ENCODE measurements at regions not wholly inside any gene's neighbourhood (a gene's known extent, or its start where the extent isn't known, plus 50 kb on each side); places are given as distances from the start of the nearest gene placed in this dataset.

DNA sequence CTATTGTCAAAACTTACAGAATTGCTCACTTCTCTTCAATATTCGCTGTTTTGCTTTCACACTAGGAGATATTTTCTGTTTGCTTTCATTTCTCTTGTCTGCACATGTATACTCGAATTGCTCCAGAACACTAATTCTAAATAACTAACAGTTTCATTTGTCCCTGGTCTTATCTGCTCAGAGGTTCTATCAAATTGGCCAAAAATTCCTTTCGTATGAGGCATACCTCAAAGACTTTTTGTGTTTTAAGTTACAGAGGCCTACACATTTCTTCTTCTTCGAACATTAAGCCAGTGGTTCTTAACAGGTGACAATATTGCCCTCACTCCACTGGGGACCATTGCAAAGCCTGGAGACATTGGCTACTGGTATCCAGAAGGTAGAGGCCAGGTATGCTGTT, 1314.6 kb downstream of the EFNB2 start:
- H3K36me3 Mint-ChIP-seq: no peaks in the 10 kb centered on the region
- H3K27ac Mint-ChIP-seq: no peak overlapping the region
- no peaks in the 10 kb centered on the region for H3K4me1 Mint-ChIP-seq
- DNase-seq (no peak), ATAC-seq (ENCODE audit: low read depth in 2 of 2) (no peak)
- no peak overlapping the region for H3K4me3 Mint-ChIP-seq
- peaks cover 0 to 2% (median 0%) of the 10 kb centered on the region in 7 donors for H3K9me3 Mint-ChIP-seq
- no peaks in the 10 kb centered on the region for H3K27me3 Mint-ChIP-seq

DNA sequence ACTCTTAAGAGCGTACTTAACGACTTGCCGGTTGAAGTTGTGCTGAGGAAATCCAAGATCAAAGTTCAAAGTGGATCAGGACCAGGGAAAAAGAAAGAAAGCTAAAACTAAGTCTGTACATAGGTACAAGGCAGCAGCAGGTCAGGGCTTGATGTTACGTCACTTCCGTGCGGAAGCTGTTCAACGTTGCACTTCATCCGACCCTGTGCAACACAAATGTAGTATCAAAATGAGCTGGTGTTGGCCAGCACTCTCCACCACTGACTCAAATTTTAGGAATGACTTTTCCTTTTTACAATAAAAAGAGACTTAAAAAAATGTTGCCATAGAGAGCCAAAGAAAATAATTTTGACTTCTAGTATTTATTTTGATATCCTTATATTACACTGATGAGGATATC, 1315.4 kb downstream of the EFNB2 start:
- H3K4me1 Mint-ChIP-seq: no peaks in the 10 kb centered on the region
- peaks cover 0 to 2% (median 0%) of the 10 kb centered on the region in 7 donors for H3K9me3 Mint-ChIP-seq
- H3K27me3 Mint-ChIP-seq: no peaks in the 10 kb centered on the region
- ATAC-seq (ENCODE audit: low read depth in 2 of 2): no peak
- H3K36me3 Mint-ChIP-seq: no peaks in the 10 kb centered on the region
- H3K4me3 Mint-ChIP-seq: no peak overlapping the region
- DNase-seq: no peak
- no peak overlapping the region for H3K27ac Mint-ChIP-seq

DNA sequence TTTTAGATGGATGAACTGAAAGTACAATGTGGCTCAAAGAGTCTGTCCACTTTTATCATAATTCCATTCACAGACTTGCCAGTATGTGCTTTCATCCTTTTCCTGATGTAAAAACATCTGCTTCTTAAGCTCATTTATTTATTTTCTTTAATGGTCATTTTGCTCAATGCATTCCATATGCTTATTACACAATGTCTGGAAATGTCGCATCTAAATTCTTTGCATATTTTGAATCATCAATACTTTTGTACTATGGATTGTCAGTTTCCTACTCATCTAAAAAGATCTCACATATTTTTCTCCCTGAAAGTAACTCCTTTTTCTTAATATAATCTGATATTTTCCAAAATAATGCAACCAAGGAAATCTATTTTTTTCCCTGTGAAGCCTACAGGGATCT, 1315.8 kb downstream of the EFNB2 start:
- Mint-ChIP-seq H3K4me1 (no peaks in the 10 kb centered on the region), H3K9me3 (peaks cover 0 to 2% (median 0%) of the 10 kb centered on the region in 7 donors)

DNA sequence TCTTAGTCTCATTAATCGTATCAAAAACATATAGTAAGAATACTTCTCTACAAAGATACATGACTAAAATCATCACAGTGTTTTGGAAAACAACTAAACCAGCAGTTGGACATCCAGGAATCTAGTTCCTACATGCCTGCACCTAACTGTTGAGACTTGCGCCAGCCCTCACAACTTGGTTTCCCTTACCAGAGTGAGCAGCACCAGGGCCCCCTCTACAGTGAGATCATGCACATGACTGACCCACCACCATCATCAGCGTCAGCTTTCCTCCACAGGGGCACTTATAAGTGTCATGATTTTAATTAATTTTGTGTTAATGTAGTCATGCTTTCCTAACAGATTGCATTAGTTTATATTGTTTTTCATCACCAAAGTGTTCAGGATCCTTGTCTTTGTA, 1322.0 kb downstream of the EFNB2 start:
- no peak for DNase-seq
- no peaks in the 10 kb centered on the region for H3K36me3 Mint-ChIP-seq
- ATAC-seq (ENCODE audit: low read depth in 2 of 2): no peak
- H3K27me3 Mint-ChIP-seq: no peaks in the 10 kb centered on the region
- H3K4me3 Mint-ChIP-seq: no peak overlapping the region
- H3K27ac Mint-ChIP-seq: no peak overlapping the region
- H3K4me1 Mint-ChIP-seq: peaks cover 0 to 4% (median 0%) of the 10 kb centered on the region in 3 donors
- H3K9me3 Mint-ChIP-seq: peaks cover 0 to 5% (median 0%) of the 10 kb centered on the region in 7 donors

More for the DNA sequence above, 1315.8 kb downstream of the EFNB2 start:
- Mint-ChIP-seq H3K27ac (no peak overlapping the region), H3K4me3 (no peak overlapping the region), H3K36me3 (no peaks in the 10 kb centered on the region), H3K27me3 (no peaks in the 10 kb centered on the region)
- ATAC-seq (ENCODE audit: low read depth in 2 of 2) (no peak), DNase-seq (no peak)

DNA sequence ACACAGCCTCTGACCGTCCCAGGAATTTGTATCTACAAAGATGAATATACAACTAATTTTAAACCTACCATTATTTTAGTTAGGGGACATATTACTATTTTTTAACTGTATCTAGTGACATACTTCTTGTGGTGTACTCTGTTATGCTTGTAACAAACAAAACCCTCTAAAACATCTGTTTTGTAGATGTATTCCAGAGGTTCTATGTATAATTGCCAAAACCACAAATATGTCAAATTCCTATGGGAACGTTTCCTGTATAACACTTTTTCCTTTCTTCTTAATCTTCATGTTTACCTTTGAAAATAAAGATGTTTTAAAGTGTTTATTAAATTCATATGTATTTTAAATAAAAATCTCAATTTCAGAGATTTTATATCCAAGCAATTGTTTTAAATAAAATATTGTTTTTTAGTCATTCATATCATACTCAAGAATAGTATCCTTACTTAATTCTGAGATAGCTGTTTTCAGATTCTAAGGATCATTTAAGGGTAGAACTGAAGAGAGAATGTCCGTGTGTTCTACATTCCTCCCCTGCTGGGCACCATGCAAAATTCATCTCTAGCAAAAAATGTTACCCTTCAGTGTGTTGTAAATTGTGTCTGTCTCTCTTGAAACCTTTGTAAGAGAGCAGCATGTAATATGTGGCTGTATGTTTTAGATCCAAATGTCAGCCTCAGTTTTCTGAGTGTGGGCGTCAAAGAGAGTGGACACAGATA, 1327.7 kb downstream of the EFNB2 start:
- Mint-ChIP-seq H3K4me1 (peaks cover 0 to 4% (median 0%) of the 10 kb centered on the region in 3 donors), H3K27me3 (no peaks in the 10 kb centered on the region), H3K4me3 (no peak overlapping the region), H3K27ac (no peak overlapping the region), H3K36me3 (no peaks in the 10 kb centered on the region), H3K9me3 (peaks cover 0 to 5% (median 2%) of the 10 kb centered on the region in 7 donors)
- DNase-seq (no peak), ATAC-seq (ENCODE audit: low read depth in 2 of 2) (no peak)

GRCh38 chr13:105202354-105202753, 1333.1 kb downstream of the EFNB2 start:
- no peaks in the 10 kb centered on the region for H3K27me3 Mint-ChIP-seq
- peaks cover 0 to 3% (median 0%) of the 10 kb centered on the region in 7 donors for H3K9me3 Mint-ChIP-seq
- no peak overlapping the region for H3K27ac Mint-ChIP-seq
- H3K4me3 Mint-ChIP-seq: no peak overlapping the region
- ATAC-seq (ENCODE audit: low read depth in 2 of 2) (no peak), DNase-seq (no peak)
- no peaks in the 10 kb centered on the region for H3K4me1 Mint-ChIP-seq
- no peaks in the 10 kb centered on the region for H3K36me3 Mint-ChIP-seq

GRCh38 chr13:105201351-105201750, 1334.1 kb downstream of the EFNB2 start:
- DNase-seq (no peak), ATAC-seq (ENCODE audit: low read depth in 2 of 2) (no peak)
- Mint-ChIP-seq H3K27me3 (no peaks in the 10 kb centered on the region), H3K4me3 (no peak overlapping the region), H3K36me3 (no peaks in the 10 kb centered on the region), H3K4me1 (no peaks in the 10 kb centered on the region), H3K27ac (no peak overlapping the region), H3K9me3 (peaks cover 0 to 3% (median 0%) of the 10 kb centered on the region in 7 donors)

DNA sequence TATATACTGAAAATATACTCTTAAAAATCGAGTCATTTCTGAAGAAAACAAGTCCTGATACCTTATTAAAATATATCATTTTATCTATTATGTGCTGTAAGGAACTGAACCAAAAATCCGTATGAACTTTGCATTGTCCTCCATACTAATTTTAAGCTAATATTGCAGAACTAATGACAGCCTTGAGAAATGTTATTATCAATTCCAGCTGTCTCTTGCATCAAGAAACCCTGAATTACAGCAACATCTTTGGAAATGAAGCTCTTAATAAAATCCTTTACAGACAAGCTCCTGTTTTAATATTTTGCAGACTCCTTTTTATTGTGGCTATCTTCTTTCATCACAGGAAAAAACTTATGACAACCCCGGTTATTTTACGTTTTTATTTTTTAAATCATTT, 1335.3 kb downstream of the EFNB2 start:
- Mint-ChIP-seq H3K9me3 (peaks cover 0 to 3% (median 0%) of the 10 kb centered on the region in 7 donors), H3K27ac (no peak overlapping the region), H3K36me3 (no peaks in the 10 kb centered on the region), H3K4me3 (no peak overlapping the region), H3K4me1 (no peaks in the 10 kb centered on the region), H3K27me3 (no peaks in the 10 kb centered on the region)
- no peak for DNase-seq
- ATAC-seq (ENCODE audit: low read depth in 2 of 2): no peak

DNA sequence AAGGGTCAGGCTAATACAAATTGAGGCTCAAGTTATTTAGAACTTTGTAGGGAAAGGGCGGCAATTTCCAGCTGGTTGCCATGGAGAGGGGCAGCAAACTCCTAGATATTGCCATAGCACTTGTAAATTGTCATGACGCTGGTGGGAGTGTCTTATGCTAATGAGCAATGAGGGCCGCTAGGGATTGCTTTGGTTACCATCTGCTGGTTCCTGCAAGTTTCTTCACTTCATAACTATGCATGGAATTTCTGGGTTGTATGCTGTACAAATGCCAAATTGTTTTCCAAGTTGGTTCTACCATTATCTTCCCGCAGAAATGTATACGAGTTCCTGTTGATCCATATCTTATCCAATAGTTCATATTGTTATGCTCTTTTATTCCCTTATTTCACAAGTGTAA, 1339.4 kb downstream of the EFNB2 start:
- H3K27ac Mint-ChIP-seq: no peak overlapping the region
- H3K36me3 Mint-ChIP-seq: no peaks in the 10 kb centered on the region
- H3K27me3 Mint-ChIP-seq: no peaks in the 10 kb centered on the region
- no peak overlapping the region for H3K4me3 Mint-ChIP-seq
- no peak for ATAC-seq (ENCODE audit: low read depth in 2 of 2)
- H3K4me1 Mint-ChIP-seq: no peaks in the 10 kb centered on the region
- H3K9me3 Mint-ChIP-seq: no peaks in the 10 kb centered on the region
- no peak for DNase-seq

DNA sequence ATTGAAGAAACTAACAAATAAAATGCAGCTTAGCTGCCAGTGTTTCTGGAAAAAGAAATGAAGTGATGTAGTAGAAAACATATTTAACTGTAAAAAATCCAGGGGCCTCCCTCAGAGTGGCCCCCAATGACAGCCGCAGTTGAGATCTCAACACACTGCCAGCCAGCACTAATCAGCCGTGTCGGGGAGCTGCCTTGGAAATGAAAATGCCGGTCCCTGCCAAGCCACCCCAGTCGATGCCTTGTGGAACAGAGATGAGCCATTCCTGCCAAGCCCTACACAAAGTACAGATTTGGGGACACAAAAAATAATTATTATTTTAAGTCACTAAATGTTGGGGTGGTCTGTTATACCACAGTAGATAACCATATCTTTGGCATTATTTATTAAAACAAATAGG, 1342.4 kb downstream of the EFNB2 start:
- ATAC-seq (ENCODE audit: low read depth in 2 of 2) (no peak), DNase-seq (no peak)
- no peak overlapping the region for H3K27ac Mint-ChIP-seq
- H3K4me1 Mint-ChIP-seq: no peaks in the 10 kb centered on the region
- no peaks in the 10 kb centered on the region for H3K9me3 Mint-ChIP-seq
- H3K4me3 Mint-ChIP-seq: no peak overlapping the region
- no peaks in the 10 kb centered on the region for H3K27me3 Mint-ChIP-seq
- H3K36me3 Mint-ChIP-seq: no peaks in the 10 kb centered on the region

- Mint-ChIP-seq H3K27me3 (no peaks in the 10 kb centered on the region), H3K4me1 (no peaks in the 10 kb centered on the region), H3K36me3 (no peaks in the 10 kb centered on the region), H3K4me3 (no peak overlapping the region), H3K27ac (no peak overlapping the region), H3K9me3 (no peaks in the 10 kb centered on the region)
- DNase-seq (no peak), ATAC-seq (ENCODE audit: low read depth in 2 of 2) (no peak)
Measured at GRCh38 chr13:105184201-105184600, 1351.3 kb downstream of the EFNB2 start.

DNA sequence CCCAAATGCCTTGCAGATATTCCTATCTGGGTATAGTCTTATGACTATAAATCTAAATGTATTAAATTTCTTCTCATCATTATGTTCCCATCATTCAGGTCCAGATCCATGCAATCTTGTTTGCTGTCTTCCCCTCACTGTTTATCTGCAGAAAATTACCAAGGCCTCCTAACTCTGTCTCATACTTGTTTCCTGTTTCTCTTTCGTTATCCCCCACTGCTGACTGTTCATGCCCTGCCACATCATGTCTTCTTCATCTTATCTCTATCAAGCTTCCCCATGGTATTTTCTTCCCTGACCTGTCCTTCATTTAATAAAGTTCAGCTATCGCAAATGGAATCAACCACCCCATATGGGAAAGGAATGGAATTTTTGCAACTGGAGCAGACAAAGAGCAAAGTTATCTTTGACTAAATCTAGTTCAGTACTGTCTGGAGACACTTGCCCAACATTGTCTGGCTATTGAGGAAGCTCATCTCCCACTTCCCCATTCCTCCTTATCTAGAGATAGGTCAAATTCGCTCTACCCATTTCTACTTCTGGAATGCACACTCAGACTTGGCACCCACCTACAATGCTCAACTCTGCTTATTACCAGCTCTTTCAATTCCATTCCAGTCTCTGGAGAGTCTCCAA, 1358.1 kb downstream of the EFNB2 start:
- no peaks in the 10 kb centered on the region for H3K4me1 Mint-ChIP-seq

GRCh38 chr13:105170438-105170837, 1365.0 kb downstream of the EFNB2 start:
- Mint-ChIP-seq H3K27ac (no peak overlapping the region), H3K9me3 (peaks cover 0 to 8% (median 0%) of the 10 kb centered on the region in 7 donors), H3K4me1 (no peaks in the 10 kb centered on the region), H3K27me3 (peaks cover 0 to 8% (median 0%) of the 10 kb centered on the region in 3 donors), H3K4me3 (no peak overlapping the region), H3K36me3 (no peaks in the 10 kb centered on the region)
- ATAC-seq (ENCODE audit: low read depth in 2 of 2) (no peak), DNase-seq (no peak)

More for the DNA sequence above, 1358.1 kb downstream of the EFNB2 start:
- Mint-ChIP-seq H3K9me3 (no peaks in the 10 kb centered on the region), H3K27me3 (no peaks in the 10 kb centered on the region), H3K27ac (peak overlapping the region in 1 of 6 donors; percentile 13), H3K36me3 (no peaks in the 10 kb centered on the region), H3K4me3 (no peak overlapping the region)
- DNase-seq (no peak), ATAC-seq (ENCODE audit: low read depth in 2 of 2) (no peak)

GRCh38 chr13:105168295-105168694, 1367.2 kb downstream of the EFNB2 start:
- H3K4me1 Mint-ChIP-seq: no peaks in the 10 kb centered on the region
- ATAC-seq (ENCODE audit: low read depth in 2 of 2) (no peak), DNase-seq (no peak)
- H3K4me3 Mint-ChIP-seq: no peak overlapping the region
- H3K9me3 Mint-ChIP-seq: peaks cover 0 to 8% (median 0%) of the 10 kb centered on the region in 7 donors
- H3K27ac Mint-ChIP-seq: no peak overlapping the region
- peaks cover 0 to 13% (median 0%) of the 10 kb centered on the region in 3 donors for H3K27me3 Mint-ChIP-seq
- no peaks in the 10 kb centered on the region for H3K36me3 Mint-ChIP-seq

Data from naive B cell (primary cell).